Epithelial cell of proximal tubule (primary cell): ENCODE measurements at regions not wholly inside any gene's neighbourhood (a gene's known extent, or its start where the extent isn't known, plus 50 kb on each side); places are given as distances from the start of the nearest gene placed in this dataset.

Source experiments
- DNase-seq: peaks from one replicate; pipeline ENCODE4 v3.0.0-alpha.2; 2011; ENCODE audit warnings: low read depth
- H3K4me3 ChIP-seq: 2 replicates; pipeline ENCODE4 v1.5.1; 2011; ENCODE audit warnings: low read depth, mild to moderate bottlenecking, low read length
- TF ChIP-seq, protein P1 (sequence below): conservative IDR thresholded peaks from 2 replicates; pipeline ENCODE4 v1.5.1; 2012; ENCODE audit warnings: low read depth, mild to moderate bottlenecking, low read length

DNA sequence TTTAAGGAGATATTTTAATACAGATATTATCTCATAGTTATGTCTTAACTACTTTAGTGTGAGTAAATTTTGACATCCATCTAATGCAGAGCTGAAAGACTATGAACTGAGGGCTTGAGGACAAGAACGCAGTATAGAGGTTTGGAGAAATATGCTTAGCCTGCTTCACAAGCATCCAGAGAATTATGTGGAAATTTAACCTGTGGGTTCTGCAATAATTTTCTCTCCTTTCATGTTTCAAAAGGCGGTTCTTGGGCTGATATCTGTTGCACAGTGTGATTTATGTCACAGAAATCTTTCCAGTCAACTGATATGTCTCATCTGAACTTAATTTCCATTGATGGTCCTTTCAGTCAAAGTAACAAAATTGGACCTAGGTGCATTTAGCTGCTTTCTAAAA lies 371.9 kb upstream of the VRK2 start:
- TF ChIP-seq, protein P1, sequence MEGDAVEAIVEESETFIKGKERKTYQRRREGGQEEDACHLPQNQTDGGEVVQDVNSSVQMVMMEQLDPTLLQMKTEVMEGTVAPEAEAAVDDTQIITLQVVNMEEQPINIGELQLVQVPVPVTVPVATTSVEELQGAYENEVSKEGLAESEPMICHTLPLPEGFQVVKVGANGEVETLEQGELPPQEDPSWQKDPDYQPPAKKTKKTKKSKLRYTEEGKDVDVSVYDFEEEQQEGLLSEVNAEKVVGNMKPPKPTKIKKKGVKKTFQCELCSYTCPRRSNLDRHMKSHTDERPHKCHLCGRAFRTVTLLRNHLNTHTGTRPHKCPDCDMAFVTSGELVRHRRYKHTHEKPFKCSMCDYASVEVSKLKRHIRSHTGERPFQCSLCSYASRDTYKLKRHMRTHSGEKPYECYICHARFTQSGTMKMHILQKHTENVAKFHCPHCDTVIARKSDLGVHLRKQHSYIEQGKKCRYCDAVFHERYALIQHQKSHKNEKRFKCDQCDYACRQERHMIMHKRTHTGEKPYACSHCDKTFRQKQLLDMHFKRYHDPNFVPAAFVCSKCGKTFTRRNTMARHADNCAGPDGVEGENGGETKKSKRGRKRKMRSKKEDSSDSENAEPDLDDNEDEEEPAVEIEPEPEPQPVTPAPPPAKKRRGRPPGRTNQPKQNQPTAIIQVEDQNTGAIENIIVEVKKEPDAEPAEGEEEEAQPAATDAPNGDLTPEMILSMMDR, result no peak

DNA sequence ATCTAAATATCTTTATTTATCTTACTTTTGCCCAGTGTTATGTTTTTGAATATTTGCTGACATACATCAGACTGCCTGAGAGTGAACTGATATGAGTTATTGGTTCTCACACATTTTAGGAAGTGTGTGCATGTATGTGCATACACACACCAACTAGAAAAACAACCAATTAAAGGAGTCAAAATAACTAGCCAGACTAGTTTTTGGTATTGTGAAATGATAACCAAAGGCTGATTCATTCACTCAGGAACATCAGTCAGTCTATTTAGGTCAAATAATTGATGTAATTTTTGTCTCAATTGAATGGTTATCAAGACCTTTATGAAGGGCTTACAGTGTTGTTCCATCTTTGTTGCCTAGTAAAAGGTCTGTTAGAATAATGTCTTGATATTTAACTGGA lies 369.3 kb upstream of the VRK2 start:
- no peak for DNase-seq
- TF ChIP-seq, protein P1, result no peak
- no peak overlapping the region for H3K4me3 ChIP-seq

More for the DNA sequence above, 371.9 kb upstream of the VRK2 start:
- H3K4me3 ChIP-seq, result no peak overlapping the region
- DNase-seq, result no peak

DNA sequence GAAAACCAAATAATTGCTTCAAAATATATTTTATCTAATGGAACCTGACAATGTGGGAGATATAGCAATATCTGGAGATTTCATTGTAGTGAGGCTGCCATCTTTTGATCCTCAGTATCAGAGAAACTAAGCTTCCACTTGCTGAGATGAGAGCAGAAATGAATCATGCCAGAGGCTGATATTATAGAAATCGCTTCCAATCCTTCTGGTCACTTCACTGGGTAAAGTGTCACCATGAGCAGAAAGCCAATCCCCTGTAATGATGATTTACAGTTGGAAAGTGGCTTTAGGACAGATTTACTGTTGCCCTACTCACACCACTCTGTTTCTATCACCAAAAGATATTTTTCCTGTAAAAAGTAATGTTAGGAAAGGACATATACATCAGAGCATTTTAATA lies 365.0 kb upstream of the VRK2 start:
- TF ChIP-seq, protein P1, result no peak
- no peak overlapping the region for H3K4me3 ChIP-seq
- DNase-seq, result no peak

DNA sequence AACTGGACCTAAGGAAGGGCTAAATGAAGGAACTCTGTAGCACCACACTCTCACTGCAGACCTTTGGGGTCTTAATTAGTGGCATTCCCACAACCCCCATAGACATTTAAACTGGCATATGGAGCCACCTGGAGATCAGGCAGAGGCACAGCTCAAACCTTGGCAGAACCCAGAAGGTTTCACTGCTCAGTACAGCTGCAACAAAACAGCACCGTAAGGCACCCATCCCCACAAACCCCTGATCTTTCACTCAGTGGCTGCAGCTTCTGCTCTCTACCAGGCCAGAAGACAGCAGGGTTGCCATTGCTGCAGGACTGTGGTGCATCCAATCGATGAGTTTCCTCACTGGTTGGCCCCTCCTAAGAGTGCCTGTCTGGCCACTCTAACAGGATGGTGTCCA lies 361.6 kb upstream of the VRK2 start:
- TF ChIP-seq, protein P1, result no peak
- DNase-seq, result no peak

DNA sequence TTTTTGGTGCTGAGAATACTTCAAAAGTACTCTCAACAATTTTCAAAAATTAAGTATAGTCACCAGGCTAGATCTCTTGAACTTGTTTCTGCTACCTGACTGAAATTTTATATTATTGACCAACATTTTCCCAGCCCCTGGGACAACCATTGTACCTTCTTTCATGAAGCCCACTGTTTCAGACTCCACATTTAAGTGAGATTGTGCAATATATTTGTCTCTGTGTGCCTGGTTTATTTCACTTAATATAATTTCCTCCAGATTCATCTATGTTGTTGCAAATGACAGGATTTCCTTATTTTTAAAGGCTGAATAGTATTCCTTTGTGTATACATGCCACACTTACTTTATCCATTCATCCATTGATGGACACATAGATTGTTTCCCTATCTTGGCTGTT lies 354.2 kb upstream of the VRK2 start:
- TF ChIP-seq, protein P1, result no peak
- DNase-seq, result no peak
- H3K4me3 ChIP-seq, result no peak overlapping the region

More for the DNA sequence above, 361.6 kb upstream of the VRK2 start:
- H3K4me3 ChIP-seq, result no peak overlapping the region

DNA sequence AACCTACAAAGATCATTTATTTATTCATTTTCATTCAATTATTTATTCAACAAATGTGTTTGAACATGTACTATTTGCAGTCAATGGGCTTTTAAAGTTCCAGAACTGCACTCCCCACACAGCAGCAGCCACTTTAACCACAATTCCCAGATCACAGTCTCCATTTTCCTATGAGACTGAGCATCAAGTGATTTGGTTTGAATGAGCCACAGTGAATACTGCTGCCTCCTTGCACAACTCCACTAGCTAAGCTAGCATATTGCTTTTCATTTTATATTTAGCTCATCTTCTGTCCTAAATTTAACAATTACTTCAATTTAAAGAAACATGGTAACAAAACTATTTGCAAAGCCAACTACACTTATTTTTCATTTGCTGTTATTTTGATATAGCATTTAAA lies 353.4 kb upstream of the VRK2 start:
- TF ChIP-seq, protein P1, result no peak
- no peak overlapping the region for H3K4me3 ChIP-seq
- no peak for DNase-seq

DNA sequence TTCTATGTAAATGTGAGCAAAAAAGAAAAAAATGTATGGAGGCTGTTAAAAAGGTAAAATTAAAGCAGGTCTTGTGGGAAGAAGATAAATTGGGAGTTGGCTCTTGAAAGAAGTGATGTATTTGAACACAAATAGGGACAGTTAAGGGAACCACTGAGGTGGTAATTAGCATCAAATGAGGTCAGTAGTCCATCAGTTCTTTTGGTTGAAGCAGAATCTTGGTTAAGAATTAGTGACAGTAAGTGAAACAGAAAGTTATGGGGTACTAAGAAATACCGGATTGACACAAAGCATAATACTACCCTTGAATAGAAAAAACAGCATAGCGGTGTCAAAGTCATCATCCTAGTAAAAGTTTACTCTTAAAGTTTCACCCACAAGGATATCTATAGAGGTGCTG lies 352.6 kb upstream of the VRK2 start:
- DNase-seq, result no peak
- H3K4me3 ChIP-seq, result no peak overlapping the region
- TF ChIP-seq, protein P1, result no peak
